GM18873 (cell line): ENCODE measurements at regions not wholly inside any gene's neighbourhood (a gene's known extent, or its start where the extent isn't known, plus 50 kb on each side); places are given as distances from the start of the nearest gene placed in this dataset.

Experiments
- ATAC-seq: cut with Tn5 transposase; IDR thresholded peaks from one replicate; pipeline ENCODE4 v1.9.1; 2021; ENCODE audit warnings: mild to moderate bottlenecking, moderate library complexity, moderate number of reproducible peaks; ENCODE audit not compliant: unreplicated experiment, low FRiP score

DNA sequence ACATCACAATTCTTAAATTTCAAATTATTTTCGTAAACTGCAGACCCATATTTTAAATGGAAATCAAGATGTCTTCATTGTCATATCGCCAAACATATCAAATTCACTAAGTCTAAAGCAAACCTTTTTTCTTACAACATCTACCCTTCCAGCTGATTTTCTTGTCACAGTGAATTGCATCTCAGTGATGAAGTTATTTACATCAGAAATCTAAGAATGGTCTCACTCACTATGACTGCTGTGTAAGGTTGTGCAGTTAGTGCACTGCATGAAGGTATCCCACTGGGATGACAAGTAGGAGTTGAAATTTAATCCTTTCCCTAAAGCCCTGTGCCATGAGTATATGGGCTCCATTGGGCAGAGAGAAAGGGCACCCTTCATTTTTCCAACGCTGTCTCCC is 399.4 kb upstream of the ITGA1 start:
- ATAC-seq = no peak

DNA sequence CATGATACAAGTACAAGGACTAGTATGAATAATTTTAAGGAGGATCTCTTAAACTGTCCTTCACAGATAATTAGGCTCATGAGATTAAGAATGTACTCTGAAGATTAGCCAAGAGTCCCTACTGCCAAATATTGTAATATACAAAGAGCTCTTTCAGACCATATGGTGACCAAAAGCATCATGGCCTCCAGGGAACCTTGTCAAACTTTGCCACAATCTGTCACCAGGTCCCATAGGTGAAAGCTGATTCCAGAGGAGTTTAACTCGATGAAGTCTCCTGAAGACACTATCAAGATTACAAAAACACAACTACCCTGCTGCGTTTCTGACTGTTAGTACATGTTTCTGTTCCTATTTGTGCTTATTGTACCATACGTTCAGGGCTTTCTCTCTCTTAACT is 395.4 kb upstream of the ITGA1 start:
- ATAC-seq = no peak

DNA sequence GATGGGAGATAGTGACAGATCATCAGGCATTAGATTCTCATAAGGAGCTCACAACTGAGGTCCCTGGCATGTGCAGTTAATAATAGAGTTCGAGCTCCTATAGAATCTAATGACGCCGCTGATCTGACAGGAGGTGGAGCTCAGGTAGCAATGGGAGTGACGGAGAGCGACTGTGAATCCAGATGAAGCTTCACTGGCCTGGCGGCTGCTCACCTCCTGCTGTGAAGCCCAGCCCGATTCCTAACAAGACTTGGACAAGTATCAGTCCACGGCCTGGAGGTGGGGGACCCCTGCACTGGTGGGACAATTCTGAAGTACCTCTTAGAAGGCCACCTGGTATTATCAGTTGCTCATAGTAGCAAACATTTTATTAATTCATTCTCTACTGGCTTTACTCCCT is 377.9 kb upstream of the ITGA1 start:
- no peak for ATAC-seq

DNA sequence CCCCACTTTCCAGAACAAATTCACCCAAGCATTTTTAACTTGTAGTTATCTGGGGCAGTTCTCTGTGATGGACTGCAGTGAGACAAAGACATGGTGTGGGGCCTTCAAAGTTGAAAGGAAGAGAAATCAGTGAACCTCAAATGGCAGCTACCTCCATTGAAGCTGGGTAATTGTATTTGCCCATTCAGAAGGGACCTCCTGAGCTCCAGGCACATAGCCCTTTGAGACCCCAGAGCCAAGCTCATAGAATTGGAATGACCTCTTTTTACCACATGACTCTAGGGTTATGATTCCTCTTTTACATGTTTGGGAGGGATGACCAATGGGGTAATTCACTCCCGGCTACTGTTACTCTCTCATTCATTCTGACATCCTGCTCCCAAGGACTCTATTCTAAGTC is 368.4 kb upstream of the ITGA1 start:
- ATAC-seq = no peak

DNA sequence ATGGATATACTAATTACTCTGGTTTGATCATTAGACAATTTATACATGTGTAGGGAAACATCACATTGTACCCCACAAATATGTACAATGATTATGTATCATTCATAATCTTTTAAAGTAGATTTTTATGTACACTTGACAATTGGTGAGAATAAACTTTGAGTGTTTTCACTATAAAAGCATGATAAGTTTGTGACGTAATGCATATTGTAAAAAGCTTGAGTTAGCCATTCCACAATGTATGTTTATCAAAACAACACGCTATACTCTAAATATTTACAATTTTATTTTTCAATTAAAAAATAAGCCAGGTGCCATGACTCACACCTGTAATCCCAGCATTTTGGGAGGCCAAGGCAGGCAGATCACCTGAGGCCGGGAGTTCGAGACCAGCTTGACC is 360.1 kb upstream of the ITGA1 start:
- no peak for ATAC-seq

DNA sequence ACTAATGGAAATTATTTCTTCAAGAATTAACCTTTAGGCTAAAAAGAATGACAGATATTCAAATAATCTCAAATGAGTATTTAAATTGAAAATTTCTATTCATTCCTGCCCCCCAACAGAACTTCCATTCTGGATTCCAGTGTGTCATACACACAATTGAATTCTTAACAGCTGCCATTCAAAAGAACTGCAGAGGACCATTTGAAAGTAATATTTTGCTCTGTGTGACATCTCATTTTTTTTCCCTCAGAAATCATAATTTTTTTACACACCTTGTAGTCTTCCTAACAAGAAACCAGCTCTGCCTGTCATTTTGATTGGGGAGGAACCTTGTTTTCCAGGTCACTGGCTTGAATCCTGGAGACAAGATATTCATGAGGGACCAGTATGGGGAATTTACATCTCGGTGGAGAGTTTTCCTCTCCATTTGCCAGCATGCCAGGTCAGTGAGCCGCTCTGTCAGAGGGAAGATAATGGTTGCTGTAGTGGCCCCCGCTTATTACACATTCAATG is 358.7 kb upstream of the ITGA1 start:
- no peak for ATAC-seq

DNA sequence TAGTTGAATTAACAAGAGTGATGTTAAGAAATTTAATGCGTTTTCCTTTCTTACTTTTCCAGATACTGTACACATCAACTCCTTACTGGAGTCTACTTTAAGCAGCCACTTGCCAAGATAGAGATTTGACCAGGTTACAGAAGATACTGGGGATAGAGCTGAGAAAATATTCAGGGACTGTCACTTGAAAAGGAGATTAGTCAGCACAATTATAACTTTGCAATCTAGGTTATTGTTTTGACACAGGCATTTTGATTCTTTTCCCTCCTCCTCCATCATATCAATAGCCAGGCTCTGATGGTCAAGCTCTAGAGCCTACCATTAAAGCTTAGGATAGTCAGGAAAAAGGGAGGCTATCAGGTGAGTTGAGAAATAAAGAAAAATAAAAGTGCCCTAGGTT is 345.9 kb upstream of the ITGA1 start:
- no peak for ATAC-seq

DNA sequence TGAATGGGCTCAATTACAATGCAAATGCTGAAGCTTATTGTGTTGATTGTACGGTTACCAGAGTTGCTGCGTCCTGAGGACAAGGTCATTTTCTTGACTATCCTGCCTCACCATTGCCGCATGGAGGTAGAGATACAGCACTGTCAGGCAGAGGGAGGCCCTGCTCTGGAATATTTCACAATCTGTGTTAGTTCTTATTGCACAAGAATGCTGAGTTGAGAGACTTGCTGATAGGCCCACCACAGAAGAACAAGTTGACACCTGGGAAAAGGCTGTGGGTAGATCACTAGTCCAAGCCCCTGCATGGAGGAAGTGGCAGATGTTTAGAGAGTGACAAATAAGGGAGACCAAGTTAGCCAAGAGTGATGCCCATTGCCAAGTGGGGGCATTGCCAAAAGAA is 344.5 kb upstream of the ITGA1 start:
- ATAC-seq = no peak

DNA sequence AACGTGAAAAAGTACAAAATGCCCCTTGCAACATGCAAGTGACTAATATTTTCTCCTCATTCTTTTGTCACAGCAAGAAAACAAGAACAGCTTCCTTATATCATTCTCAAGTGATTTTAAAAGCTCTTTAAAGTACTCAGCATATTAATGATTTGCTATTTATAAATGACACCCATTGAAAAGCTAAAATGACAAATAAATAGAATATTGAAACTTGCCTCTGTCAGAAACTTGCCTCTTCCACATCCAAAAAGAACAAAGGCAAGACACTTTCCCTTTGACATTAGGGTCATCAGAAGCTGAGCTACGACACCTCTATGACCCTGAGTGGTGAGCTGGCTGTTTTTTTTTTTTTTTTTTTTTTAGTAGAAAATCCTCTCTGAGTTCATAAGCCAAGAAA is 339.6 kb upstream of the ITGA1 start:
- no peak for ATAC-seq

DNA sequence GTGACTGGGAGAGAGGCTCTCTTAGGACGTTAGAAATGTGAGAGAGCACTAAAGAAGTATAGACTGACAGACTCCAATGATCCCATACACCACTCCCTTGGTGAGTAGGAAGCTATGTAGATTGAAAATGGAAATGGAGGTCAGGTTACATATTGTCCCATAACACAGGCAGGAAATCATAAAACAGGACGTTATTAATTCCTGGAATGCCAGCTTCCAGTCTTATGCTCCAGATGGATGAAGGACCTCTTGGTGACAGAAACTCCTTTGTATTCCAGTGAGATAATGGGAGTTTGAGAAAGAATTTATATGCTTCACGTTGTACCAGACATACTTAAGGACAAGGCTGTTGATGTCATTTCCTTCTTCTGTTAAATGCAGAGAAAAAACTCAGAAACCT is 338.2 kb upstream of the ITGA1 start:
- no peak for ATAC-seq

DNA sequence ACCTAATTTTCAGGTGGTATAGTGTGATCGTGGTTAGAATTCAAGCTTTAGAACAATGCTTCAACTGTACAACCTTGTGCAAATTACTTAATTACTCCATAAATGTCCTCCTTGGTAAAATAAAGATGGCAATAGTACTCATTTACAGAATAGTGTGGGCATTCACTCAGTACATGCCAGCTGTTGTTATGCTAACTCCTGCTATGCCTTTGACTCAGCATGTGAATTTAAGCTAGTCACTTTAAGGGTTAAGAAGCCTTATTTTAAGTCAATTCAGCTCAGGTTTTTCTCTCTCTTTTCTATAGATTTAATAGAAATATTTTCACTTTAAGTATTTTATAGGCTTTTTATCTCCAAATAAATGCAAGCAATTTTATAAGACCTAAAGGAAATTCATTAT is 335.6 kb upstream of the ITGA1 start:
- no peak for ATAC-seq

DNA sequence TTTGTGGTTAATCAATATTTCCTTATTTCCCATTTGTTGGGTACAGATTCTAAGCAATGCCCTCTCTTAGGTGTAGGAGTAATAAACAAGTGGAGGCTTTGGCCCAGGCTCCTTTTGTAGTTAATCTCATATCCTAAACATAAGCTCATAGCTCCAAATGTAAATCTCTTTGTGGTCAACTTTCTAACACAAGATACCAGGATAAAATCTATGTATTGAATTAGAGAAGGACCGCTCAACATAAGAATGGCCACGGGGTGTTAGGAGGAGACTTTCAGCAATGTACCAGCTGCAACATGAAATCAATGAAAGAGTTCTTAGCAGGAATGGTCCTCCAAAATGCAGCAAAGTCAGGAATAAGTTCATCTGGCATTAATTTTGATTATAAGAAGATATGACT is 334.5 kb upstream of the ITGA1 start:
- ATAC-seq = no peak

DNA sequence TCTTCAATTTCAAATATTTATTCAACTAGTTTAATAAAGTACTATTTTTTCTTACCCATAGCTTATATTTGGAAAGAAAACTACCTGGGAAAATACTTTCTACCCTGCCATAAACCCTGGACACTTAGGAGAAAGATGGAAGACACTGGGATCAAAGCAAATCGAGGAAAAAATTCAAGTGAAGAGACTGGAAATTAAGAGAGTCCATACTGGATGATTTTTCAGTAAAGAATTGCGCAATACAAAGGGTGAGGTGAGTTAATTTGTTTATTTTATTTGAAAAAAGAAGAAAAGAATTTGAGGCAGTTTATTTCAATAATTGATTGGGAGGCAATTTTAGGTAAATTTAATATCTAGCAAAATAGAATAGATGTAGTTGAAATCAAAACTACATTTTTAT is 331.8 kb upstream of the ITGA1 start:
- no peak for ATAC-seq

DNA sequence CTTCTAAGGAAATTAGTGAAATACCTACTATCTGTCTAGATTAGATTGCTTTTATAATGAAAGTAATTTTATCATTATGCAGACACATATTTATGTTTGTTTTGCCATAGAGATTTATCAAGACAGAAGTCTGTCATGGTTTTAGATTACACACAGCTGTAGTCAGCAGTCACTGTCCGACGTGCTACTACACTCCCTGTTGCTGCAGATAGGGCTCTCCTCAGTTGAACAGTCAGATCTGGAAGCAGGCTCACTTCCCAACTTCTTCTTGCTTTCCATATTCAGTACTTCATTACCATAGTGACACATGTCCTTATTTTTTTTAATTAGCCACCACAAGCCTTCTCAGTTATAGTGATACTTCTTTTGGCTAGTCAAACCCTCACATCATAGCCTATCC is 329.9 kb upstream of the ITGA1 start:
- no peak for ATAC-seq

DNA sequence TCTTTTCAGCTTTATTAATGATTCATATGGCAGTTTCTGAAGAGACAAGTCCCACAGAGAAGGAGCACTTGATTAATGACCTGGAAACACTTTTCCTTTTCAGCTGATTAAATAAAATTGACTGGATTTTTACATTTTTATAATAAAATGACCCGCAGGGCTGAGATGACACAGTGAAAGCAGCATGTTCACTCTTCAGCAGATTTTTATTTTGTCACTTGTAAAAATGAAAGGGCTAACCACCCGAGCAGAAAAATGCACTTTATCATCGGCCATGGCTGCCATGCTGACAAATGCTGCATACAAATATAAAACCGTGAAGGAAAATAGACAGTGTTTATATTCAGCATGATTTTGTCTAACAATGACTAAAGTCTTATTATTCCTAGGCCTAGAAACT is 321.6 kb upstream of the ITGA1 start:
- no peak for ATAC-seq

DNA sequence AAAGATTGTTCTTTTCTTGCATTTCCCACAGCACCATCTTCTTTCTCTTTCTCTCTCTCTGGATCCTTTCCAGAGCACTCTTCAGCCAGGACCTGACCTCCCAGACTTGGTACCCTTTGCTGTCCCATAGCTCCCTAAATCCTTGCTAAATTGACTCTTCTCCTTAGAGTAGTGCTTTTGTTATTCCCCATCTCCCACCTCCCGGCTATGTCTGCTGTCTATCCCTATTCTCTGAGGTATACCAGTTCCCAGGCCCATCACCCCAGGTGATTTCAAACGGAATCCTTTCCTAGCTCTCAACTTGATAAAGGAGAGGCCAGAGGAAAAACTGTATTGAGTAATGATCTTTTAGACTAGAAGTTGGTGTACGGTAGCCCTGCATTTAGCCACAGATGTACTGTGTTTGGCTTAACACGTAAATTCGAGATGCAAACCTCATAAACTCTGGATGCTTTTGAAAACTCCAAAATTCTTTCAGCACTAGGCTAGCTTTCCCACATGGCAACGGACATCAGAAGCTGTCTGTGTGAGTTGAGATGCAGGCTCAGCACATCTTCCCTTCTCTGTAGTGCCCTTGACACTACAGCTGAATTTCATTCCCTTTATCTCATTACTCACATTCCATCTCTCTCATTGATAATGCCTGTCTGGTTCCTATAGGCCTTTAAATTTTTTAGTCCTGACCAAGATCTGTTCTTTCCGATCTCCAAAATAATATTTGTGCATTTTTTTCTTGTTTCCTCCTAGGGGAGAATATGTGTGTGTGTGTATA is 320.8 kb upstream of the ITGA1 start:
- ATAC-seq = no peak

DNA sequence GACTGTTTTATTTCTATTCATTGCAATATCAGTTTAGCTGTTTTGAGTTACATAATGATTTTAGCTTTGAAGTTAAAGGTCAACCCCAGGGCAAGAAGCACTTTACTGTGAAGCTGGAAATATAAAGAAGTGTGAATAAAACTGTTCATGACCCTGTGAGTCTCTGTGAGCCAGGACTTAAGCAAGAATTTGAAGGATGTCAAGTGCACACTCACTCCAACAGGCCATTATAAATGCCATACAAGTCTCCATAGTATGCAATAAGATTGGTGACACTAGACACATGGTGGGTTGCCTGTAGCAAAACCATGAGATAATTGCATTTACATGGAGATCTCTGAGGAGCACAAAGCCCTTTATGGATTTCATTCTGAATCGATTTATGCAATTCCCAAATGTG is 318.7 kb upstream of the ITGA1 start:
- no peak for ATAC-seq

DNA sequence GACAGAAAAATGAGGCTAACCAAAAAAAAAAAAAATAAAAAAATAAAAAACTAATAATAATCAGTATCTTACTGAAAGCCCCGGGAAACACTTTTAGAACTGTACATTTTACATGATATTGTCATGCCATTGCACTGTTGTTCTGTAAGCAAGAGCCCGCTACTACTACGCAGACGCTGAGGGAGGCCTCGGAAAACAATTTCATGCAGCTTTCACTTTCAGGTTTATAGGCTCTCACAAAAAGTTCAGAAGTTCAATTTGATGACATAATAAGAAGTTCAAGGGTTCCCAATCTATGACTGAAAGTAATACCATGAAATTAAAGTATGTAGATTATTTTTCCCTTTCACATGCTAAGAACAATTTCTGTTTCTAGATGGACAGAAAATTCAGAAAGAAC is 318.3 kb upstream of the ITGA1 start:
- ATAC-seq = no peak

DNA sequence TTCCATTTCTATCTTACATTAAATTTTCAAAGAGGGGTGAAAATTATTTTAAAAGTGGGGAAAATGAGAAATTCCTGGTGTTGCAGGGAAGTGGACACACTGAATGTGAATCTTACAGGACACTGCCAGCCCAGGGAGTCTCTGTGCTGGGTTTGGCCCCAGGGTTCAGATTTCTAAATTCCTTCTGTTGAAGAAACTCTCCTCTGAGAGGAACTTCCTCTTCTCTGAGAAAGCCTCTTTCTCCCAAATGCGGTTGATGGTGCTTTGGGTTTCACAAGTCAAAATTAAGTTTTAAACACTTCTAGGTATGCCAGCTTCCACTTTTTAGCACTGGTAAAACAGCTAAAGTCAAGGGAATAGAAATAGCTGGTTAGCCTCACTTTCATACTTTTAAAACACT is 317.9 kb upstream of the ITGA1 start:
- ATAC-seq = no peak

DNA sequence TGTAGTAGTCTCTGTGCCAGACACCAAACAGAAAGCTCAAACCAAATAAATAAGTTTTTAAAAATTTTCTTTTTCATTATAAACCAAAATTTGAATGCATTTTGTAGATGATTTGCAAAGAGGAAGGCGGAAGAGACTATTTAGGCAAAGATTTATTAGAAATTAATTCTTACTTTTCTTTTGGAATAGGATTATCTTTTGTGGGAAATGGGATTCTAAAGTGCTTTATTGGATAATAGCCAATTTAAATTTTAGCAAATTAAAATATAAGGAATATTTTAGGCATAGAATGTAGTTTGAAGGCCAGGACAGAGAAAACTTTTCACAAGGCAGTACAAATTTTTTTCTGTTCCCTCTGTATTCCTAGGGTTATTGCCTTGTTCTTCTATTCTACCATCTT is 311.4 kb upstream of the ITGA1 start:
- ATAC-seq = no peak

DNA sequence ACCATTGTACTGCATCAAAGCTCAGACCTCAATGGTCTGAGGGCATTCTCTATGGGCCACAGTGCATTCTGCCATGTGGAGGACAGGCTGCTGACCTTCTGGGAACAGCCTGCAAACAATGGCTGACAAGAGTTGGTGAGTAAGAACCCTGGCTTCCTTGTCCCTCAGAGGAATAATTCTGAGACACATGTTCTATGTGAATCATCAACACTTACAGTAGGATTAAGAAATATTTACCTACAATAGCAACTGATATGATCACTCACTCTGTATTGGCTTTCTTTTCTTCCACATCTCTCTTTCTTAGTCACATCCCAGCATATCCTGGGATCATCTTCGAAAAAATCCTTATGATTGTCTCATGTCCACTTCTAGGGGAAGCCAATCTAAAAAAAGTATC is 306.5 kb upstream of the ITGA1 start:
- ATAC-seq = no peak

DNA sequence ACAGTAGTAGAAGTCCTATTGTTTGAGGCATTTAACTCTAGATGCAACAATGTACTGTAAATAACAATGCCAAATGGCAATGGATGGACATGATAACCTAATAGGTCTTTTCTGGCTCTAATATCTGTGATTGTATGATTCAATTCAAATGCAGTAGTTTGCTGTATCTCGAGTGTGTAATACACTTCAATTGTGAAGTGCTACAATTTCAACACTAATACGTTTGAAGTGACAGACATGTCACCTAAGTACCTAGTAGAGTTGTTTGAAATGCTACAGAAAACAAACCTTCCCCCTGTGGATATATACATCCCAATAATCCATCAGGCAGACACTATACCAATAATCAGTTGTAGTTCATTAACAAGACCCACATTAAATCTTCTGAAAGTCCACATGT is 305.9 kb upstream of the ITGA1 start:
- no peak for ATAC-seq
